K562 (cell line): ENCODE measurements at regions not wholly inside any gene's neighbourhood (a gene's known extent, or its start where the extent isn't known, plus 50 kb on each side); places are given as distances from the start of the nearest gene placed in this dataset.

Experiments
- ATAC-seq: fragments of 200-7000 bp; cut with Tn5 transposase; 3 replicates; pipeline ENCODE4 v1.9.1; 2020; ENCODE audit warnings: moderate library complexity
- BruUV-seq: library from RNA; stranded (reverse); fragments of 400-500 nt; replicated peaks from 2 replicates; lab custom pipeline; 2021; lab: Mats Ljungman, UMichigan
- CTCF ChIA-PET: fragments of 300-600 bp; formaldehyde crosslinking; extraction: SDS; loops from one replicate; lab custom pipeline; 2021; ENCODE audit warnings: low intra/inter-chr PET ratio; lab: Yijun Ruan, JAX
- POLR2A ChIA-PET: fragments of 300-600, 350-650 bp; sonication (Branson Sonifier 250); formaldehyde crosslinking; extraction: SDS; loops from one replicate; lab custom pipeline; 2021; ENCODE audit warnings: antibody characterized with exemption, inconsistent platforms; lab: Yijun Ruan, JAX
- DNase-seq, 4 experiments: peaks; one replicate each; pipeline versions ENCODE4 v3.0.0 to v3.0.0-alpha.2; 2011 to 2018; ENCODE audit warnings: low spot score in 3 of 4, mixed read lengths in 3 of 4; ENCODE audit errors: extremely low read depth in 1 of 4
- FAIRE-seq: peaks from 2 replicates; lab custom pipeline; 2011; peaks lifted over from hg19 to GRCh38; lab: Jason Lieb, UNC
- H2AFZ ChIP-seq: 2 replicates; pipeline ENCODE4 v1.6.0; 2011; ENCODE audit warnings: low read depth, low read length, control low read depth, inconsistent platforms
- H3K27ac ChIP-seq: fragments of 200-600 bp; 3 replicates; pipeline ENCODE4 v1.8.0; 2011; ENCODE audit warnings: low read depth, mild to moderate bottlenecking, control low read depth, inconsistent platforms, low read length, moderate library complexity, mixed read lengths; ENCODE audit errors: extremely low read depth
- H3K27me3 ChIP-seq, 2 experiments: fragments of 300-600 bp in 1 of 2; 2 replicates in 1 of 2; 3 replicates in 1 of 2; pipeline versions ENCODE4 v1.6.0 to v1.8.0; 2011; ENCODE audit warnings: inconsistent platforms in 2 of 2, low read length in 2 of 2, mild to moderate bottlenecking in 1 of 2, mixed read lengths in 1 of 2, moderate library complexity in 1 of 2; ENCODE audit not compliant: control insufficient read depth in 2 of 2, insufficient read depth in 2 of 2
- H3K36me3 ChIP-seq: fragments of 300-600 bp; 3 replicates; pipeline ENCODE4 v1.8.0; 2011; ENCODE audit warnings: mild to moderate bottlenecking, low read length, inconsistent platforms; ENCODE audit not compliant: control insufficient read depth, insufficient read depth
- H3K4me1 ChIP-seq, 2 experiments: fragments of 200-600 bp in 1 of 2; replicated peaks in 1 of 2; 2 replicates in 1 of 2; 3 replicates in 1 of 2; pipeline versions ENCODE4 v1.5.1 to v1.8.0; 2011; ENCODE audit warnings: inconsistent platforms in 2 of 2, low read length in 2 of 2, mild to moderate bottlenecking in 1 of 2, mixed read lengths in 1 of 2, moderate library complexity in 1 of 2; ENCODE audit not compliant: control insufficient read depth in 2 of 2, insufficient read depth in 2 of 2
- H3K4me2 ChIP-seq: 2 replicates; pipeline ENCODE4 v1.6.1; 2011; ENCODE audit warnings: low read length, control low read depth, inconsistent platforms, mixed read lengths; ENCODE audit not compliant: insufficient read depth
- H3K4me3 ChIP-seq: fragments of 200-600 bp; sonication (generic), shearing (Covaris generic); 2 replicates; pipeline ENCODE4 v1.5.1; 2016; ENCODE audit warnings: control low read depth, inconsistent platforms
- H3K79me2 ChIP-seq: fragments of 200-600 bp; 3 replicates; pipeline ENCODE4 v1.8.0; 2011; ENCODE audit warnings: low read length, inconsistent platforms; ENCODE audit not compliant: control insufficient read depth, insufficient read depth
- H3K9ac ChIP-seq, 2 experiments: 2 replicates each; pipeline versions ENCODE4 v1.6.0 to v1.6.1; 2011; ENCODE audit warnings: low read depth in 2 of 2, low read length in 2 of 2, control low read depth in 1 of 2, inconsistent platforms in 1 of 2, mild to moderate bottlenecking in 1 of 2, mixed read lengths in 1 of 2; ENCODE audit not compliant: insufficient read depth in 1 of 2
- H3K9me1 ChIP-seq: one replicate; pipeline ENCODE4 v1.6.0; 2011; ENCODE audit warnings: inconsistent platforms, mild to moderate bottlenecking, low read length, moderate library complexity; ENCODE audit not compliant: control insufficient read depth, insufficient read depth
- H3K9me3 ChIP-seq: replicated peaks from 2 replicates; pipeline ENCODE4 v1.5.1; 2011; ENCODE audit warnings: low read depth, low read length, inconsistent platforms; ENCODE audit not compliant: control insufficient read depth, insufficient read depth
- H4K20me1 ChIP-seq: replicated peaks from 2 replicates; pipeline ENCODE4 v1.6.1; 2011; ENCODE audit warnings: low read length, inconsistent platforms, mixed read lengths; ENCODE audit not compliant: control insufficient read depth, insufficient read depth
- ARID3B ChIP-seq: fragments of 250-450 bp; sonication (Bioruptor Pico); IDR thresholded peaks from 2 replicates; pipeline ENCODE4 v1.4.0; 2020; ENCODE audit warnings: borderline replicate concordance
- C11orf30 ChIP-seq: fragments of 450-650 bp; IDR thresholded peaks from 2 replicates; pipeline ENCODE4 v1.6.1; 2016; ENCODE audit warnings: low read depth, mild to moderate bottlenecking
- EP300 ChIP-seq: IDR thresholded peaks from 2 replicates; pipeline ENCODE4 v1.6.1; 2012; ENCODE audit warnings: low read length, improper control_type of control experiment
- KDM2B ChIP-seq: fragments of 250-450 bp; sonication (Bioruptor Pico); IDR thresholded peaks from 2 replicates; pipeline ENCODE4 v1.8.0; 2021; ENCODE audit warnings: mild to moderate bottlenecking, moderate library complexity
- PHB2 ChIP-seq: fragments of 450-650 bp; IDR thresholded peaks from 2 replicates; pipeline ENCODE4 v1.6.1; 2017; ENCODE audit warnings: low read depth
- PRPF4 ChIP-seq: fragments of 200-400 bp; formaldehyde crosslinking; IDR thresholded peaks from one replicate; pipeline ENCODE4 v1.6.1; 2017; ENCODE audit warnings: low read length, low read depth, mild to moderate bottlenecking; ENCODE audit not compliant: insufficient read depth, poor library complexity, severe bottlenecking
- RAD21 ChIP-seq, 2 experiments: fragments of 250-450 bp in 1 of 2; fragments of 450-650 bp in 1 of 2; sonication (Bioruptor Pico) in 1 of 2; formaldehyde crosslinking in 1 of 2; IDR thresholded peaks in 1 of 2; conservative IDR thresholded peaks in 1 of 2; 2 replicates each; pipeline versions ENCODE4 v1.4.0 to v1.8.0; 2020 to 2022; ENCODE audit warnings: mild to moderate bottlenecking in 2 of 2, moderate library complexity in 1 of 2
- ZNF324 ChIP-seq: fragments of 250-450 bp; sonication (Bioruptor Pico); IDR thresholded peaks from 2 replicates; pipeline ENCODE4 v1.4.0; 2020; ENCODE audit warnings: mild to moderate bottlenecking
- ZNF41 ChIP-seq: fragments of 250-450 bp; sonication (Bioruptor Pico); conservative IDR thresholded peaks from 2 replicates; pipeline ENCODE4 v1.4.0; 2020; ENCODE audit warnings: mild to moderate bottlenecking
- ZNF655 ChIP-seq: fragments of 250-450 bp; sonication (Bioruptor Pico); IDR thresholded peaks from 2 replicates; pipeline ENCODE4 v1.5.0; 2021
- WGBS: fragments of 100-300 bp; shearing (Covaris generic); methylation state at CpG from one replicate; pipeline ENCODE4 v1.1.6; 2016; ENCODE audit warnings: low coverage, mixed read lengths; ENCODE audit not compliant: insufficient coverage; ENCODE audit errors: missing lambda C conversion rate; 5-methylcytosine and 5-hydroxymethylcytosine counted together
- in situ Hi-C: fragments of 300-500 bp; cut with MboI; formaldehyde crosslinking; loops from 4 replicates; pipeline ENCODE4 v1.15.0; 2018; ENCODE audit warnings: inconsistent platforms, mixed read lengths
- intact Hi-C: fragments of 100-400 bp; cut with micrococcal nuclease; formaldehyde crosslinking; loops from 2 replicates; pipeline ENCODE4 v1.14.2; 2022
- TF ChIP-seq, protein P1 (sequence below): sonication (generic); formaldehyde crosslinking; IDR thresholded peaks from 2 replicates; pipeline ENCODE4 v1.8.0; 2023; ENCODE audit warnings: mild to moderate bottlenecking, missing genetic modification reagents
- TF ChIP-seq, protein P2 (sequence below), 3 experiments: IDR thresholded peaks in 2 of 3; conservative IDR thresholded peaks in 1 of 3; 2 replicates each; pipeline ENCODE4 v1.5.1; 2011 to 2012; ENCODE audit warnings: low read length in 3 of 3, mild to moderate bottlenecking in 3 of 3, control low read depth in 2 of 3, improper control_type of control experiment in 1 of 3, inconsistent platforms in 1 of 3, low read depth in 1 of 3, mixed read lengths in 1 of 3, moderate library complexity in 1 of 3; ENCODE audit not compliant: insufficient read depth in 2 of 3

GRCh38 chr21:14306126-14306907 is 76.6 kb downstream of the HSPA13 start:
- BruUV-seq, result no TSS peak
- TF ChIP-seq ZNF324 (CRISPR knock-in tag) (no peak), ZNF41 (no peak), EP300 (no peak), KDM2B (no peak), RAD21 (CRISPR knock-in tag; conservative IDR thresholded peaks at IDR 0.05 in 1 of 2, IDR thresholded peaks at IDR 0.05 in 1 of 2) (peak; percentile 47 to 76; a peak in 3 of 4 replicates), PHB2 (no peak), ARID3B (no peak), C11orf30 (peak; percentile 50; the same call in 1 of the 2 replicates), PRPF4 (no peak), ZNF655 (no peak)
- TF ChIP-seq, protein P1, sequence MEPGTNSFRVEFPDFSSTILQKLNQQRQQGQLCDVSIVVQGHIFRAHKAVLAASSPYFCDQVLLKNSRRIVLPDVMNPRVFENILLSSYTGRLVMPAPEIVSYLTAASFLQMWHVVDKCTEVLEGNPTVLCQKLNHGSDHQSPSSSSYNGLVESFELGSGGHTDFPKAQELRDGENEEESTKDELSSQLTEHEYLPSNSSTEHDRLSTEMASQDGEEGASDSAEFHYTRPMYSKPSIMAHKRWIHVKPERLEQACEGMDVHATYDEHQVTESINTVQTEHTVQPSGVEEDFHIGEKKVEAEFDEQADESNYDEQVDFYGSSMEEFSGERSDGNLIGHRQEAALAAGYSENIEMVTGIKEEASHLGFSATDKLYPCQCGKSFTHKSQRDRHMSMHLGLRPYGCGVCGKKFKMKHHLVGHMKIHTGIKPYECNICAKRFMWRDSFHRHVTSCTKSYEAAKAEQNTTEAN (CRISPR knock-in tag), result no peak
- TF ChIP-seq, protein P2, sequence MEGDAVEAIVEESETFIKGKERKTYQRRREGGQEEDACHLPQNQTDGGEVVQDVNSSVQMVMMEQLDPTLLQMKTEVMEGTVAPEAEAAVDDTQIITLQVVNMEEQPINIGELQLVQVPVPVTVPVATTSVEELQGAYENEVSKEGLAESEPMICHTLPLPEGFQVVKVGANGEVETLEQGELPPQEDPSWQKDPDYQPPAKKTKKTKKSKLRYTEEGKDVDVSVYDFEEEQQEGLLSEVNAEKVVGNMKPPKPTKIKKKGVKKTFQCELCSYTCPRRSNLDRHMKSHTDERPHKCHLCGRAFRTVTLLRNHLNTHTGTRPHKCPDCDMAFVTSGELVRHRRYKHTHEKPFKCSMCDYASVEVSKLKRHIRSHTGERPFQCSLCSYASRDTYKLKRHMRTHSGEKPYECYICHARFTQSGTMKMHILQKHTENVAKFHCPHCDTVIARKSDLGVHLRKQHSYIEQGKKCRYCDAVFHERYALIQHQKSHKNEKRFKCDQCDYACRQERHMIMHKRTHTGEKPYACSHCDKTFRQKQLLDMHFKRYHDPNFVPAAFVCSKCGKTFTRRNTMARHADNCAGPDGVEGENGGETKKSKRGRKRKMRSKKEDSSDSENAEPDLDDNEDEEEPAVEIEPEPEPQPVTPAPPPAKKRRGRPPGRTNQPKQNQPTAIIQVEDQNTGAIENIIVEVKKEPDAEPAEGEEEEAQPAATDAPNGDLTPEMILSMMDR (IDR thresholded peaks at IDR 0.05 in 2 of 3, conservative IDR thresholded peaks at IDR 0.05 in 1 of 3; ENCODE audit: insufficient read depth in 2 of 3, low read depth in 1 of 3, low read length in 3 of 3), result peak in 2 of 3 experiments; percentile 21 to 62; a peak in 4 of 6 replicates

More at GRCh38 chr21:14306126-14306907, 76.6 kb downstream of the HSPA13 start:
- ChIA-PET CTCF (interaction anchor here (1.3 kb wide), 1 partner anchor 467 kb away, joined by 4 read pairs; no protein-coding TSS in a partner anchor), POLR2A (interaction anchor here (0.7 kb wide), 1 partner anchor 143 kb away, joined by 3 read pairs; no protein-coding TSS in a partner anchor)
- no peaks in the 10 kb centered on the region for H3K4me1 ChIP-seq
- H2AFZ ChIP-seq, result no peak overlapping the region
- H3K4me2 ChIP-seq, result no peak overlapping the region
- in situ Hi-C loops, result no loop called here
- FAIRE-seq, result peak; percentile 64
- under 1% methylated on average over 5 of the region's 5 CpGs for WGBS
- H3K27ac ChIP-seq, result no peak overlapping the region
- 0 out of 3 replicates have a peak, but pooled peaks have one; percentile 28 for ATAC-seq
- no peak overlapping the region for H3K9ac ChIP-seq
- H3K27me3 ChIP-seq, result no peaks in the 10 kb centered on the region; a peak in 1 of 5 replicates
- no peaks in the 10 kb centered on the region for H4K20me1 ChIP-seq
- H3K9me3 ChIP-seq, result no peaks in the 10 kb centered on the region
- DNase-seq, result peak in 1 of 4 experiments; percentile 26
- intact Hi-C loops, result loop anchor here (2.0 to 10.0 kb wide), 5 partner anchors 78 to 1176 kb away; partner anchors contain the start of gene HSPA13
- no peaks in the 10 kb centered on the region for H3K79me2 ChIP-seq
- H3K4me3 ChIP-seq, result no peak overlapping the region
- H3K36me3 ChIP-seq, result no peaks in the 10 kb centered on the region
- no peaks in the 10 kb centered on the region for H3K9me1 ChIP-seq
